ENCODE measurements at regions not wholly inside any gene's neighbourhood (a gene's known extent, or its start where the extent isn't known, plus 50 kb on each side); places are given as distances from the start of the nearest gene placed in this dataset.

GRCh38 chr1:208344202-208344857 is 100.1 kb upstream of the PLXNA2 start:
- TF ChIP-seq CTCF (conservative IDR thresholded peaks at IDR 0.05; ENCODE audit: low read length) (no peak), EZH2phosphoT487 (IDR thresholded peaks at IDR 0.05; ENCODE audit: borderline replicate concordance) (no peak)

All from Loucy (cell line).